NCI-H226 (cell line): ENCODE measurements at regions not wholly inside any gene's neighbourhood (a gene's known extent, or its start where the extent isn't known, plus 50 kb on each side); places are given as distances from the start of the nearest gene placed in this dataset.
"Not testable (repeated sequence)": the region's sequence is repeated elsewhere in the genome, so short reads cannot be mapped to it uniquely, and the experiment has no call there.

ENCODE experiments used
- DNase-seq: peaks from one replicate; pipeline ENCODE4 v3.0.0-alpha.2; 2015

GRCh38 chr11:25159341-25159740 lies 662.5 kb downstream of the LUZP2 start:
- DNase-seq = no peak

GRCh38 chr11:25163421-25163820 lies 666.6 kb downstream of the LUZP2 start:
- peak; percentile 2 for DNase-seq

GRCh38 chr11:25180187-25180586 lies 683.3 kb downstream of the LUZP2 start:
- DNase-seq = no peak

- DNase-seq = no peak
These were observed 686.6 kb downstream of the LUZP2 start for GRCh38 chr11:25183411-25183810.

- DNase-seq = no peak
These were observed 700.7 kb downstream of the LUZP2 start for GRCh38 chr11:25197515-25197914.

- no peak for DNase-seq
These were observed 701.9 kb downstream of the LUZP2 start for GRCh38 chr11:25198704-25199103.

GRCh38 chr11:25200925-25201324 lies 704.1 kb downstream of the LUZP2 start:
- DNase-seq = no peak

GRCh38 chr11:25206762-25207161 lies 709.9 kb downstream of the LUZP2 start:
- DNase-seq = no peak

GRCh38 chr11:25211635-25212254 lies 714.9 kb downstream of the LUZP2 start:
- peak; percentile 3 for DNase-seq

GRCh38 chr11:25214535-25215176 lies 717.8 kb downstream of the LUZP2 start:
- no peak for DNase-seq

- DNase-seq = no peak
These were observed 721.2 kb downstream of the LUZP2 start for GRCh38 chr11:25218036-25218435.

GRCh38 chr11:25225078-25225477 lies 728.2 kb downstream of the LUZP2 start:
- DNase-seq = no peak

GRCh38 chr11:25242928-25243327 lies 746.1 kb downstream of the LUZP2 start:
- DNase-seq = peak; percentile 25

GRCh38 chr11:25244126-25244525 lies 747.3 kb downstream of the LUZP2 start:
- no peak for DNase-seq

- no peak for DNase-seq
These were observed 750.5 kb downstream of the LUZP2 start for GRCh38 chr11:25247336-25247735.

GRCh38 chr11:25252854-25253253 lies 756.0 kb downstream of the LUZP2 start:
- no peak for DNase-seq

GRCh38 chr11:25263861-25264260 lies 767.0 kb downstream of the LUZP2 start:
- DNase-seq = not testable (repeated sequence)

- DNase-seq = no peak
These were observed 774.4 kb downstream of the LUZP2 start for GRCh38 chr11:25271301-25271700.

GRCh38 chr11:25272214-25272613 lies 775.4 kb downstream of the LUZP2 start:
- DNase-seq = no peak

- not testable (repeated sequence) for DNase-seq
These were observed 784.0 kb downstream of the LUZP2 start for GRCh38 chr11:25280821-25281220.

- no peak for DNase-seq
These were observed 796.3 kb downstream of the LUZP2 start for GRCh38 chr11:25293166-25293565.

GRCh38 chr11:25298450-25298849 lies 801.6 kb downstream of the LUZP2 start:
- DNase-seq = no peak

- no peak for DNase-seq
These were observed 813.0 kb downstream of the LUZP2 start for GRCh38 chr11:25309818-25310217.

- DNase-seq = no peak
These were observed 820.4 kb downstream of the LUZP2 start for GRCh38 chr11:25317216-25317615.

GRCh38 chr11:25319127-25319526 lies 822.3 kb downstream of the LUZP2 start:
- DNase-seq = no peak
